ENCODE measurements at regions not wholly inside any gene's neighbourhood (a gene's known extent, or its start where the extent isn't known, plus 50 kb on each side); places are given as distances from the start of the nearest gene placed in this dataset.

DNA sequence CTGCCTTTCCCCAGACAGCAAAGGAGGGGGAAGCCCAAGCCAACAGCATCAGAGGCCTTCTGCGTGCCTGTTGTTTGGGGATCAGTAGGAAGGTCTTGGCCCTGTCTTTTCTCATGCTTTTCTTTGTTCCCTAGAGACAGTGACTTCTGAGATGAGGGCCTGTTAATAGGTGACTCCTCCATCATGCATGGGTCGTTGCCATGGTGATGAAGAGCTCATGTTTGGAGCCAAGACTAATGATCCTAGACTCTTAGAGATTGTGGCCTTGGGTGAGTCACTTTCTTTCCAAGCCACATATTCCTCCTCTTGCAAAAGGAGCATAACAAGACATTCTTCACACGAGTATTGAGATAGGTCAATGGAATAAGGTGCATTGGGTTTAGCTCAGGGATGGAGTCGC lies 201.1 kb upstream of the ASIC2 start:
- no peak for TF ChIP-seq REST (IDR thresholded peaks at IDR 0.05)
- TF ChIP-seq CTCF (IDR thresholded peaks at IDR 0.05; ENCODE audit: low read depth, low read length, missing input control) = no peak
- no peak for TF ChIP-seq RAD21 (IDR thresholded peaks at IDR 0.05)
- no peak for TF ChIP-seq JUND (IDR thresholded peaks at IDR 0.05)
- TF ChIP-seq YY1 (IDR thresholded peaks at IDR 0.05) = no peak
- no peak for TF ChIP-seq TAF1 (conservative IDR thresholded peaks at IDR 0.05)
- TF ChIP-seq SP1 (IDR thresholded peaks at IDR 0.05) = no peak
- TF ChIP-seq, protein P1, sequence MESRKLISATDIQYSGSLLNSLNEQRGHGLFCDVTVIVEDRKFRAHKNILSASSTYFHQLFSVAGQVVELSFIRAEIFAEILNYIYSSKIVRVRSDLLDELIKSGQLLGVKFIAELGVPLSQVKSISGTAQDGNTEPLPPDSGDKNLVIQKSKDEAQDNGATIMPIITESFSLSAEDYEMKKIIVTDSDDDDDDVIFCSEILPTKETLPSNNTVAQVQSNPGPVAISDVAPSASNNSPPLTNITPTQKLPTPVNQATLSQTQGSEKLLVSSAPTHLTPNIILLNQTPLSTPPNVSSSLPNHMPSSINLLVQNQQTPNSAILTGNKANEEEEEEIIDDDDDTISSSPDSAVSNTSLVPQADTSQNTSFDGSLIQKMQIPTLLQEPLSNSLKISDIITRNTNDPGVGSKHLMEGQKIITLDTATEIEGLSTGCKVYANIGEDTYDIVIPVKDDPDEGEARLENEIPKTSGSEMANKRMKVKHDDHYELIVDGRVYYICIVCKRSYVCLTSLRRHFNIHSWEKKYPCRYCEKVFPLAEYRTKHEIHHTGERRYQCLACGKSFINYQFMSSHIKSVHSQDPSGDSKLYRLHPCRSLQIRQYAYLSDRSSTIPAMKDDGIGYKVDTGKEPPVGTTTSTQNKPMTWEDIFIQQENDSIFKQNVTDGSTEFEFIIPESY (IDR thresholded peaks at IDR 0.05) = no peak
- TF ChIP-seq ATF3 (IDR thresholded peaks at IDR 0.05) = no peak
- TF ChIP-seq GABPA (IDR thresholded peaks at IDR 0.05 in 1 of 2, conservative IDR thresholded peaks at IDR 0.05 in 1 of 2) = no peak
- TF ChIP-seq MAX (IDR thresholded peaks at IDR 0.05) = no peak
- TF ChIP-seq NR2F2 (IDR thresholded peaks at IDR 0.05) = no peak

All from liver (tissue), 3 donors.